HCT116 (cell line): ENCODE measurements at regions not wholly inside any gene's neighbourhood (a gene's known extent, or its start where the extent isn't known, plus 50 kb on each side); places are given as distances from the start of the nearest gene placed in this dataset.

ENCODE experiments used
- ATF3 ChIP-seq: IDR thresholded peaks from 2 replicates; pipeline ENCODE4 v1.6.1; 2012
- CTCF ChIP-seq, 3 experiments: fragments of 200-600 bp in 1 of 3; sonication (generic) in 1 of 3; IDR thresholded peaks in 2 of 3; conservative IDR thresholded peaks in 1 of 3; 2 replicates each; pipeline ENCODE4 v1.5.1; 2012 to 2017; ENCODE audit warnings: low read depth in 2 of 3, low read length in 2 of 3, antibody characterized with exemption in 1 of 3, borderline replicate concordance in 1 of 3, control low read depth in 1 of 3, mild to moderate bottlenecking in 1 of 3, mixed read lengths in 1 of 3, mixed run types in 1 of 3, moderate library complexity in 1 of 3; ENCODE audit not compliant: insufficient read depth in 1 of 3
- EZH2 ChIP-seq: fragments of 200-600 bp; sonication (generic); IDR thresholded peaks from 2 replicates; pipeline ENCODE4 v1.6.1; 2017; ENCODE audit warnings: antibody characterized with exemption, mixed run types
- JUND ChIP-seq: IDR thresholded peaks from 2 replicates; pipeline ENCODE4 v1.6.1; 2012
- POLR2A ChIP-seq: IDR thresholded peaks from 2 replicates; pipeline ENCODE4 v1.7.0; 2011; ENCODE audit warnings: borderline replicate concordance; ENCODE audit not compliant: insufficient read depth, insufficient read length; ENCODE audit errors: extremely low read depth
- POLR2AphosphoS5 ChIP-seq: IDR thresholded peaks from 2 replicates; pipeline ENCODE4 v1.6.1; 2011; ENCODE audit warnings: mild to moderate bottlenecking, low read depth, low read length, moderate library complexity
- RAD21 ChIP-seq: IDR thresholded peaks from 2 replicates; pipeline ENCODE4 v1.6.1; 2012; ENCODE audit warnings: low read depth, mild to moderate bottlenecking
- REST ChIP-seq: IDR thresholded peaks from 2 replicates; pipeline ENCODE4 v1.6.1; 2012; ENCODE audit warnings: low read depth
- SIN3A ChIP-seq: IDR thresholded peaks from 2 replicates; pipeline ENCODE4 v1.6.1; 2012; ENCODE audit warnings: low read depth
- TCF7L2 ChIP-seq: IDR thresholded peaks from 2 replicates; pipeline ENCODE4 v1.7.0; 2011; ENCODE audit warnings: borderline replicate concordance, inconsistent platforms; ENCODE audit not compliant: insufficient read depth, insufficient read length; ENCODE audit errors: extremely low read depth
- ZBTB33 ChIP-seq: IDR thresholded peaks from 2 replicates; pipeline ENCODE4 v1.6.1; 2011; ENCODE audit warnings: mild to moderate bottlenecking, low read length, moderate library complexity; ENCODE audit not compliant: insufficient replicate concordance; ENCODE audit errors: extremely low read depth
- ZFX ChIP-seq: fragments of 450-650 bp; IDR thresholded peaks from 2 replicates; pipeline ENCODE4 v1.6.1; 2017
- ZNF274 ChIP-seq: fragments of 200-500 bp; sonication (Bioruptor generic); IDR thresholded peaks from 2 replicates; pipeline ENCODE4 v1.6.1; 2014; ENCODE audit warnings: mild to moderate bottlenecking, low read depth, low read length, inconsistent platforms

- TF ChIP-seq CTCF (IDR thresholded peaks at IDR 0.05 in 2 of 3, conservative IDR thresholded peaks at IDR 0.05 in 1 of 3; ENCODE audit: borderline replicate concordance in 1 of 3, insufficient read depth in 1 of 3, low read depth in 2 of 3, low read length in 2 of 3) (peak; percentile 23 to 66 (median 47); a peak in 5 of 6 replicates), TCF7L2 (no peak), POLR2AphosphoS5 (no peak), ZNF274 (no peak), ATF3 (no peak), RAD21 (peak; percentile 53), POLR2A (no peak), JUND (no peak), REST (no peak), EZH2 (no peak), SIN3A (no peak), ZBTB33 (no peak), ZFX (no peak)
Observed at GRCh38 chr5:163695830-163696578, 190.6 kb downstream of the MAT2B start.
